Naive thymus-derived CD4-positive, alpha-beta T cell (primary cell): ENCODE measurements at regions not wholly inside any gene's neighbourhood (a gene's known extent, or its start where the extent isn't known, plus 50 kb on each side); places are given as distances from the start of the nearest gene placed in this dataset.

Source experiments
- ATAC-seq: fragments of 150-1000 bp; cut with Tn5 transposase; 2 replicates; pipeline ENCODE4 v1.10.0; 2021; ENCODE audit warnings: mild to moderate bottlenecking, moderate library complexity
- CTCF ChIA-PET: fragments of 350-600 bp; sonication (Branson Sonifier 250); formaldehyde crosslinking; loops from one replicate; lab custom pipeline; 2021; ENCODE audit warnings: antibody characterized with exemption; lab: Charles Lee
- POLR2A ChIA-PET: fragments of 350-600 bp; sonication (Branson Sonifier 250); formaldehyde crosslinking; loops from one replicate; lab custom pipeline; 2021; ENCODE audit warnings: antibody characterized with exemption, inconsistent platforms; lab: Charles Lee
- DNase-seq, 9 donors: peaks; one replicate each; pipeline versions ENCODE4 v3.0.0 to v3.0.0-alpha.2; 2020 to 2022; ENCODE audit warnings: mixed read lengths in 1 of 9
- H3K27ac ChIP-seq: one replicate; pipeline ENCODE4 v1.7.0; 2013; ENCODE audit warnings: mild to moderate bottlenecking, low read depth, low read length, moderate library complexity
- H3K27me3 ChIP-seq, 2 donors: one replicate each; pipeline ENCODE4 v1.7.0; 2013; ENCODE audit warnings: low read length in 2 of 2, mild to moderate bottlenecking in 2 of 2, moderate library complexity in 2 of 2; ENCODE audit not compliant: control insufficient read depth in 2 of 2, insufficient read depth in 2 of 2
- H3K36me3 ChIP-seq, 3 experiments: 1 replicate in 2 of 3; 2 replicates in 1 of 3; pipeline ENCODE4 v1.7.0; 2013; ENCODE audit warnings: low read length in 3 of 3, mild to moderate bottlenecking in 3 of 3, moderate library complexity in 1 of 3; ENCODE audit not compliant: insufficient read depth in 3 of 3, control insufficient read depth in 2 of 3
- H3K4me1 ChIP-seq, 2 donors: one replicate each; pipeline ENCODE4 v1.7.0; 2013; ENCODE audit warnings: low read length in 2 of 2, mild to moderate bottlenecking in 2 of 2, moderate library complexity in 1 of 2; ENCODE audit not compliant: control insufficient read depth in 2 of 2, insufficient read depth in 2 of 2
- H3K4me3 ChIP-seq: 2 replicates; pipeline ENCODE4 v1.7.0; 2013; ENCODE audit warnings: mild to moderate bottlenecking, low read length
- H3K9me3 ChIP-seq, 3 experiments: 1 replicate in 2 of 3; 2 replicates in 1 of 3; pipeline ENCODE4 v1.7.0; 2013; ENCODE audit warnings: low read length in 3 of 3; ENCODE audit not compliant: control insufficient read depth in 2 of 3
- H3K27ac Mint-ChIP-seq, 9 donors: one replicate each; pipeline ENCODE4 v1.8.0; 2020 to 2022; ENCODE audit warnings: mixed read lengths in 9 of 9, mild to moderate bottlenecking in 8 of 9, moderate library complexity in 5 of 9, inconsistent platforms in 2 of 9
- H3K27me3 Mint-ChIP-seq, 5 donors: one replicate each; pipeline ENCODE4 v1.8.0; 2021 to 2022; ENCODE audit warnings: mixed read lengths in 5 of 5, mild to moderate bottlenecking in 1 of 5
- H3K36me3 Mint-ChIP-seq, 5 donors: one replicate each; pipeline ENCODE4 v1.8.0; 2020 to 2022; ENCODE audit warnings: mixed read lengths in 5 of 5, mild to moderate bottlenecking in 3 of 5, inconsistent platforms in 1 of 5
- H3K4me1 Mint-ChIP-seq, 7 donors: one replicate each; pipeline ENCODE4 v1.8.0; 2020 to 2022; ENCODE audit warnings: mixed read lengths in 7 of 7, mild to moderate bottlenecking in 3 of 7, inconsistent platforms in 1 of 7
- H3K4me3 Mint-ChIP-seq, 10 donors: one replicate each; pipeline ENCODE4 v1.8.0; 2020 to 2022; ENCODE audit warnings: mild to moderate bottlenecking in 10 of 10, mixed read lengths in 10 of 10, moderate library complexity in 6 of 10, inconsistent platforms in 2 of 10
- H3K9me3 Mint-ChIP-seq, 11 donors: one replicate each; pipeline ENCODE4 v1.8.0; 2020 to 2022; ENCODE audit warnings: mixed read lengths in 11 of 11, mild to moderate bottlenecking in 4 of 11, inconsistent platforms in 1 of 11, moderate library complexity in 1 of 11
- intact Hi-C, 2 donors: fragments of 100-400 bp; cut with micrococcal nuclease; formaldehyde crosslinking; loops; one replicate each; pipeline ENCODE4 v1.15.1; 2023

DNA sequence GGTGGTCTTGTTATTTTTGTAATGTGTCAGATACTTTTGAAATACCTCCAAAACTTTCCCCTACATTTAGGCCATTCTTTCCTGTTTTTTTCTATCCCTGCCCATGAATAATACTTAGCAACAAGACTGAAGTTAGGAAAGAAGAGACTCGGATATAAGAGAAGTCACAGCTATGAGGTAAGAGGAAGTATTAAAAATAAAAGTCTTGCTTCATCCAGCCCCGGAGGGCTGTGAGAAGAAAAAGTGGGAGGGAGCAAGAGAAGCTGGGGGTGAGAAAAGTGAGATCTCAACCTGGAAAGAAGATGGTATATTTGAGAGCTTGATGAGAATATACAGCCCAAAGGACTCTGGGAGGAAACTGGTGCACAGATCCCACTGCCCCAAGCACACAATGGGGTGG lies 213.5 kb upstream of the CDIN1 start:
- peaks cover 0 to 4% (median 0%) of the 10 kb centered on the region in 11 donors for H3K9me3 Mint-ChIP-seq
- peaks cover 0 to 12% (median 3%) of the 10 kb centered on the region in 5 donors for H3K27me3 Mint-ChIP-seq
- intact Hi-C loops: no loop called here
- no peak overlapping the region for H3K4me3 Mint-ChIP-seq
- H3K4me1 Mint-ChIP-seq: no peaks in the 10 kb centered on the region
- Histone ChIP-seq H3K36me3 (no peaks in the 10 kb centered on the region), H3K9me3 (no peaks in the 10 kb centered on the region), H3K27me3 (no peaks in the 10 kb centered on the region), H3K4me3 (no peak overlapping the region), H3K4me1 (no peaks in the 10 kb centered on the region), H3K27ac (no peak overlapping the region)
- H3K36me3 Mint-ChIP-seq: no peaks in the 10 kb centered on the region
- ATAC-seq (no peak), DNase-seq (no peak)
- ChIA-PET CTCF (no interaction called here), POLR2A (no interaction called here)
- no peak overlapping the region for H3K27ac Mint-ChIP-seq

- CTCF ChIA-PET: no interaction called here
- DNase-seq: no peak
- H3K27ac ChIP-seq: no peak overlapping the region
- POLR2A ChIA-PET: no interaction called here
- no peak overlapping the region for H3K4me3 ChIP-seq
- peaks cover 0 to 4% (median 0%) of the 10 kb centered on the region in 11 donors for H3K9me3 Mint-ChIP-seq
- intact Hi-C loops: no loop called here
- H3K4me1 ChIP-seq: no peaks in the 10 kb centered on the region
- no peaks in the 10 kb centered on the region for H3K4me1 Mint-ChIP-seq
- H3K36me3 ChIP-seq: no peaks in the 10 kb centered on the region
- H3K36me3 Mint-ChIP-seq: no peaks in the 10 kb centered on the region
- no peaks in the 10 kb centered on the region for H3K9me3 ChIP-seq
- H3K27me3 ChIP-seq: no peaks in the 10 kb centered on the region
- ATAC-seq: no peak
- peaks cover 0 to 12% (median 3%) of the 10 kb centered on the region in 5 donors for H3K27me3 Mint-ChIP-seq
- no peak overlapping the region for H3K4me3 Mint-ChIP-seq
- H3K27ac Mint-ChIP-seq: no peak overlapping the region
Observed at GRCh38 chr15:36370051-36370730, 209.2 kb upstream of the CDIN1 start.

DNA sequence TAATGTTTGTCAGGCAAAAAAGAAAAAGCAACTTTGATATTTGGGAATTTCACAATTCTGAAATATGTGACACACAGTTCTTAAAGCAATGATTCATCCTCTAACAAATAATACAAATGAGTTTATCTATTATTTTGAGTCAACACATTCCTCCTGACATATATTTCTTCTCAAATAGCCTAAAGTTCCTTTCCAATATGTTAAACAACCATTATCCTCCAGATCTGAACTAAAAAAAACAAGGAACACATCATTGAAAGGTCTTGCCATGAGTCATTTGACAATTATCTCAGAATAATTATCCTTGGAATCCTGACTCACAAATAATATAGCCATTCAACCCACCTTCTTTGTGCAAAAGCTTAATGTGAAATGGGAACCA lies 208.7 kb upstream of the CDIN1 start:
- CTCF ChIA-PET: no interaction called here
- peaks cover 0 to 10% (median 3%) of the 10 kb centered on the region in 5 donors for H3K27me3 Mint-ChIP-seq

DNA sequence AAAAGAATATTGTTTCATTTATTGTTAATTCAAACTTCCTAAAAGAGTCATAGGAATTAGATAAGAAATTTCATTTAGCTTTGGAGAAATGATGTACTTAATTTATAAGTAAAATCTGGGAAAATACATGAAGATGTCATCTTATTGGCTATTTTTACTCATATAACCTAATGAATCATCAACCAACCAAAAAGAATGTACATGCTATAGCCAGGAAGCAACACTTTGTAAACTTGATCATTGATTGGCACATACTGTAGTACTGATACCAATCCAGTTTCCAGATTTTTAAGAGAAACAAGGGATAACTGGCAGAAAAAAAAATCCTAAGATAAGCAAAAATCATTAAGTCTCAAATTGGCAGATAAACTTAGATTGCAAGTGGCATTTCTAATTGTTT lies 207.9 kb upstream of the CDIN1 start:
- Mint-ChIP-seq H3K9me3 (peaks cover 0 to 4% (median 0%) of the 10 kb centered on the region in 11 donors), H3K4me3 (no peak overlapping the region), H3K4me1 (no peaks in the 10 kb centered on the region), H3K36me3 (no peaks in the 10 kb centered on the region), H3K27ac (no peak overlapping the region), H3K27me3 (peaks cover 0 to 5% (median 2%) of the 10 kb centered on the region in 5 donors)
- Histone ChIP-seq H3K27me3 (no peaks in the 10 kb centered on the region), H3K9me3 (no peaks in the 10 kb centered on the region), H3K27ac (no peak overlapping the region), H3K4me3 (no peak overlapping the region), H3K36me3 (no peaks in the 10 kb centered on the region), H3K4me1 (no peaks in the 10 kb centered on the region)
- intact Hi-C loops: no loop called here
- no peak for DNase-seq
- ChIA-PET POLR2A (no interaction called here), CTCF (no interaction called here)
- ATAC-seq: no peak

More for the DNA sequence above, 208.7 kb upstream of the CDIN1 start:
- Mint-ChIP-seq H3K36me3 (no peaks in the 10 kb centered on the region), H3K4me3 (no peak overlapping the region), H3K4me1 (no peaks in the 10 kb centered on the region), H3K9me3 (peaks cover 0 to 4% (median 0%) of the 10 kb centered on the region in 11 donors), H3K27ac (no peak overlapping the region)
- intact Hi-C loops: no loop called here
- Histone ChIP-seq H3K27ac (no peak overlapping the region), H3K9me3 (no peaks in the 10 kb centered on the region), H3K4me1 (no peaks in the 10 kb centered on the region), H3K4me3 (no peak overlapping the region), H3K27me3 (no peaks in the 10 kb centered on the region), H3K36me3 (no peaks in the 10 kb centered on the region)
- ATAC-seq (no peak), DNase-seq (no peak)
- POLR2A ChIA-PET: no interaction called here

- no peak overlapping the region for H3K27ac Mint-ChIP-seq
- no peak overlapping the region for H3K4me3 Mint-ChIP-seq
- H3K9me3 Mint-ChIP-seq: peaks cover 0 to 4% (median 0%) of the 10 kb centered on the region in 11 donors
- H3K4me1 ChIP-seq: no peaks in the 10 kb centered on the region
- H3K9me3 ChIP-seq: no peaks in the 10 kb centered on the region
- H3K27me3 ChIP-seq: no peaks in the 10 kb centered on the region
- DNase-seq (no peak), ATAC-seq (no peak)
- H3K4me3 ChIP-seq: no peak overlapping the region
- H3K4me1 Mint-ChIP-seq: no peaks in the 10 kb centered on the region
- H3K36me3 ChIP-seq: no peaks in the 10 kb centered on the region
- no peak overlapping the region for H3K27ac ChIP-seq
- H3K27me3 Mint-ChIP-seq: no peaks in the 10 kb centered on the region
- CTCF ChIA-PET: no interaction called here
- no peaks in the 10 kb centered on the region for H3K36me3 Mint-ChIP-seq
- intact Hi-C loops: no loop called here
- POLR2A ChIA-PET: no interaction called here
Observed at GRCh38 chr15:36372968-36373367, 206.5 kb upstream of the CDIN1 start.

DNA sequence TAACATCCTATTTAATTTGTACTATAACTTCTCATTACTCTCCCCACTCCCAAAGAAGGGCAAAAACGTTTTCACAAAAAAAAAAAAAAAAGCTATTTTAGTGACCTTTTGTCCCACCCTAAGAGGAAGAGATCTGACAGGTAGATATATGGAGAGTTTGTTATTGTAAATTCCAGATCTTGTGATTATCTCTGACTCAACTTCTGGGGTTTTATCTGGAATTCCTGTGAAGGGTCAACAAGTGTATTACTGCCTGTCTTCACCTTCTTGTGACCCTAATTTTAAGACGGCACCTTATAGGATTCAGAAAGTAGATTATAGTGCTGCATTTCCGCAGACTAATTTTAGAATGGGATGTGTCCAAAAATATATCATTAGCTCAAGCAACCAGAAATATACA lies 205.9 kb upstream of the CDIN1 start:
- POLR2A ChIA-PET: no interaction called here
- Histone ChIP-seq H3K4me1 (no peaks in the 10 kb centered on the region), H3K27me3 (no peaks in the 10 kb centered on the region), H3K9me3 (no peaks in the 10 kb centered on the region), H3K36me3 (no peaks in the 10 kb centered on the region), H3K4me3 (no peak overlapping the region), H3K27ac (no peak overlapping the region)
- no peaks in the 10 kb centered on the region for H3K27me3 Mint-ChIP-seq
- H3K9me3 Mint-ChIP-seq: peaks cover 0 to 5% (median 0%) of the 10 kb centered on the region in 11 donors
- CTCF ChIA-PET: interaction anchor here (0.6 kb wide), 1 partner anchor 9 kb away, joined by 3 read pairs; no protein-coding TSS in a partner anchor
- ATAC-seq: no peak
- no peaks in the 10 kb centered on the region for H3K36me3 Mint-ChIP-seq
- no peaks in the 10 kb centered on the region for H3K4me1 Mint-ChIP-seq
- H3K4me3 Mint-ChIP-seq: no peak overlapping the region
- no peak for DNase-seq
- intact Hi-C loops: no loop called here
- no peak overlapping the region for H3K27ac Mint-ChIP-seq

DNA sequence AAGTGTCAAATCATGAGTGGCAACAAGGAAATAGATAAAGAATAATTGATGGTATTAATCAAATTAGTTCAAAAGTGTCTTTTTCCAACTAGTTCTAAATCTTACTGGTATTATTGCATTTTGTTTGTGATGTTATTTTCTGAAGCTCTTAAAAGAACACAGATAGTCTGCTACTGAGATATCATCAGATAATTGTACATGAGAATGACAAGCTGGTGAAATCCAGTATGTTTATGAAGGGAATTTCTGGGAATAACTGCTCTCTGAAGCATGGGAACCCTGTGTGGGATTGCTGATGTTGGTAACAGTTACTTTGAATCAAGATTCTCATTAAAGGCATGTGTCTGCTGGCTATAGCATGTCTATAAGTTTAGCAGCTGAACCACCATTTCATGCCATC lies 190.3 kb upstream of the CDIN1 start:
- Mint-ChIP-seq H3K27me3 (peaks cover 0 to 6% (median under 1%) of the 10 kb centered on the region in 5 donors), H3K9me3 (no peaks in the 10 kb centered on the region), H3K27ac (no peak overlapping the region), H3K4me1 (no peaks in the 10 kb centered on the region), H3K36me3 (no peaks in the 10 kb centered on the region), H3K4me3 (no peak overlapping the region)
- Histone ChIP-seq H3K36me3 (no peaks in the 10 kb centered on the region), H3K4me3 (no peak overlapping the region), H3K27ac (no peak overlapping the region), H3K9me3 (no peaks in the 10 kb centered on the region), H3K4me1 (no peaks in the 10 kb centered on the region), H3K27me3 (no peaks in the 10 kb centered on the region)
- POLR2A ChIA-PET: no interaction called here
- CTCF ChIA-PET: no interaction called here
- DNase-seq (no peak), ATAC-seq (no peak)
- intact Hi-C loops: no loop called here
